SK-N-SH (cell line): ENCODE measurements at regions not wholly inside any gene's neighbourhood (a gene's known extent, or its start where the extent isn't known, plus 50 kb on each side); places are given as distances from the start of the nearest gene placed in this dataset.
"Not testable (repeated sequence)": the region's sequence is repeated elsewhere in the genome, so short reads cannot be mapped to it uniquely, and the experiment has no call there.

Experiments used
- CTCF ChIA-PET: fragments of 300-600, 350-600 bp; formaldehyde crosslinking; extraction: SDS; loops from one replicate; lab custom pipeline; 2021; lab: Yijun Ruan, JAX
- POLR2A ChIA-PET: fragments of 350-600 bp; sonication (Branson Sonifier 250); formaldehyde crosslinking; extraction: SDS; loops from one replicate; lab custom pipeline; 2020; ENCODE audit warnings: antibody characterized with exemption, inconsistent platforms; lab: Yijun Ruan, JAX
- DNase-seq: peaks from one replicate; pipeline ENCODE4 v3.0.0; 2012
- H2AFZ ChIP-seq: fragments of 200-600 bp; sonication (generic); 2 replicates; pipeline ENCODE4 v1.8.1; 2016; ENCODE audit warnings: antibody characterized with exemption, mild to moderate bottlenecking, low read depth
- H3F3A ChIP-seq: fragments of 200-600 bp; sonication (generic); replicated peaks from 2 replicates; pipeline ENCODE3; 2016; ENCODE audit warnings: antibody characterized with exemption, mild to moderate bottlenecking; ENCODE audit not compliant: insufficient read depth
- H3K27ac ChIP-seq, 2 experiments: fragments of 200-500 bp in 1 of 2; fragments of 200-600 bp in 1 of 2; sonication (Bioruptor generic) in 1 of 2; sonication (generic), shearing (Covaris generic) in 1 of 2; 2 replicates each; pipeline versions ENCODE4 v1.5.1 to v1.6.1; 2014 to 2016; ENCODE audit warnings: low read depth in 2 of 2, inconsistent platforms in 1 of 2, low read length in 1 of 2, mild to moderate bottlenecking in 1 of 2, mixed read lengths in 1 of 2
- H3K27me3 ChIP-seq: fragments of 200-600 bp; sonication (generic), shearing (Covaris generic); 2 replicates; pipeline ENCODE4 v1.6.1; 2016; ENCODE audit warnings: mixed run types; ENCODE audit not compliant: insufficient read depth
- H3K36me3 ChIP-seq, 2 experiments: fragments of 200-500 bp in 1 of 2; fragments of 200-600 bp in 1 of 2; sonication (Bioruptor generic) in 1 of 2; sonication (generic) in 1 of 2; replicated peaks in 1 of 2; 2 replicates each; pipeline versions ENCODE3 to v1.5.1; 2014 to 2016; ENCODE audit warnings: low read length in 1 of 2, mild to moderate bottlenecking in 1 of 2; ENCODE audit not compliant: insufficient read depth in 2 of 2, control insufficient read depth in 1 of 2
- H3K4me1 ChIP-seq, 2 experiments: fragments of 200-500 bp in 1 of 2; fragments of 200-600 bp in 1 of 2; sonication (Bioruptor generic) in 1 of 2; sonication (generic), shearing (Covaris generic) in 1 of 2; 2 replicates each; pipeline versions ENCODE4 v1.5.1 to v1.6.1; 2014 to 2016; ENCODE audit warnings: low read depth in 1 of 2, low read length in 1 of 2, mixed run types in 1 of 2; ENCODE audit not compliant: insufficient read depth in 2 of 2, control insufficient read depth in 1 of 2
- H3K4me2 ChIP-seq: fragments of 200-600 bp; sonication (generic), shearing (Covaris generic); 2 replicates; pipeline ENCODE4 v1.6.1; 2017; ENCODE audit warnings: mixed run types
- H3K4me3 ChIP-seq, 2 experiments: fragments of 200-500 bp in 1 of 2; fragments of 200-600 bp in 1 of 2; sonication (Bioruptor generic) in 1 of 2; sonication (generic), shearing (Covaris generic) in 1 of 2; 2 replicates each; pipeline versions ENCODE4 v1.5.1 to v1.8.1; 2014 to 2016; ENCODE audit warnings: low read depth in 2 of 2, inconsistent platforms in 1 of 2, low read length in 1 of 2, mild to moderate bottlenecking in 1 of 2, mixed read lengths in 1 of 2, moderate library complexity in 1 of 2
- H3K79me2 ChIP-seq: fragments of 200-600 bp; sonication (generic); 2 replicates; pipeline ENCODE4 v1.8.1; 2017; ENCODE audit warnings: mild to moderate bottlenecking; ENCODE audit not compliant: insufficient read depth
- H3K9ac ChIP-seq: fragments of 200-600 bp; sonication (generic); 2 replicates; pipeline ENCODE4 v1.6.1; 2017; ENCODE audit warnings: mixed run types
- H3K9me2 ChIP-seq: fragments of 200-600 bp; sonication (generic); 2 replicates; pipeline ENCODE4 v1.6.1; 2017; ENCODE audit warnings: mixed run types
- H3K9me3 ChIP-seq: fragments of 200-600 bp; sonication (generic); 2 replicates; pipeline ENCODE4 v1.6.1; 2017; ENCODE audit warnings: mixed run types, mild to moderate bottlenecking, moderate library complexity
- H4K20me1 ChIP-seq: fragments of 200-600 bp; sonication (generic); 2 replicates; pipeline ENCODE4 v1.6.1; 2017; ENCODE audit warnings: mild to moderate bottlenecking, mixed run types; ENCODE audit not compliant: insufficient read depth
- ELF1 ChIP-seq: IDR thresholded peaks from 2 replicates; pipeline ENCODE4 v1.4.0; 2012
- EP300 ChIP-seq, 2 experiments: IDR thresholded peaks; 2 replicates each; pipeline versions ENCODE4 v1.4.0 to v1.6.1; 2012; ENCODE audit warnings: borderline replicate concordance in 1 of 2, low read depth in 1 of 2, low read length in 1 of 2
- FOXJ3 ChIP-seq: sonication (generic); formaldehyde crosslinking; IDR thresholded peaks from 2 replicates; pipeline ENCODE4 v1.5.1; 2020; ENCODE audit warnings: mild to moderate bottlenecking, missing genetic modification reagents
- GABPA ChIP-seq: IDR thresholded peaks from 2 replicates; pipeline ENCODE4 v1.4.0; 2012; ENCODE audit warnings: low read depth, mild to moderate bottlenecking
- MAX ChIP-seq: IDR thresholded peaks from 2 replicates; pipeline ENCODE4 v1.4.0; 2012; ENCODE audit warnings: low read depth
- MXI1 ChIP-seq: IDR thresholded peaks from 2 replicates; pipeline ENCODE4 v1.6.1; 2012; ENCODE audit warnings: mild to moderate bottlenecking, low read depth, low read length, improper control_type of control experiment
- NFIC ChIP-seq: IDR thresholded peaks from 2 replicates; pipeline ENCODE4 v1.4.0; 2012; ENCODE audit warnings: borderline replicate concordance
- NRF1 ChIP-seq: IDR thresholded peaks from 2 replicates; pipeline ENCODE4 v1.6.1; 2012; ENCODE audit warnings: low read depth, mild to moderate bottlenecking, low read length
- PBX3 ChIP-seq: IDR thresholded peaks from 2 replicates; pipeline ENCODE4; 2012
- RCOR1 ChIP-seq: fragments of 150-350 bp; IDR thresholded peaks from 2 replicates; pipeline ENCODE4 v1.6.1; 2017; ENCODE audit warnings: antibody characterized with exemption, low read length
- RXRA ChIP-seq: IDR thresholded peaks from 2 replicates; pipeline ENCODE4 v1.4.0; 2012; ENCODE audit warnings: low read depth, mild to moderate bottlenecking, borderline replicate concordance
- SIN3A ChIP-seq: IDR thresholded peaks from 2 replicates; pipeline ENCODE4 v1.6.1; 2012; ENCODE audit warnings: low read depth, mild to moderate bottlenecking, low read length, moderate library complexity, borderline replicate concordance
- SMC3 ChIP-seq: IDR thresholded peaks from 2 replicates; pipeline ENCODE4 v1.6.1; 2012; ENCODE audit warnings: low read depth, low read length, improper control_type of control experiment
- TAF1 ChIP-seq: IDR thresholded peaks from 2 replicates; pipeline ENCODE4 v1.6.1; 2012; ENCODE audit warnings: low read depth, mild to moderate bottlenecking, low read length, moderate library complexity, borderline replicate concordance
- TCF12 ChIP-seq: IDR thresholded peaks from 2 replicates; pipeline ENCODE4 v1.4.0; 2012
- TEAD4 ChIP-seq: IDR thresholded peaks from 2 replicates; pipeline ENCODE4 v1.4.0; 2012; ENCODE audit warnings: mild to moderate bottlenecking, borderline replicate concordance; ENCODE audit not compliant: insufficient read depth
- USF1 ChIP-seq: IDR thresholded peaks from 2 replicates; pipeline ENCODE4 v1.4.0; 2012; ENCODE audit warnings: low read depth, borderline replicate concordance
- USF2 ChIP-seq: fragments of 150-350 bp; IDR thresholded peaks from 2 replicates; pipeline ENCODE4 v1.6.1; 2017; ENCODE audit warnings: antibody characterized with exemption, low read length, low read depth, borderline replicate concordance
- WGBS: methylation state at CpG from one replicate; pipeline ENCODE4 v1.1.6; 2017; ENCODE audit warnings: low lambda C conversion rate; 5-methylcytosine and 5-hydroxymethylcytosine counted together

GRCh38 chr14:61610900-61611299 is 84.4 kb upstream of the HIF1A start:
- no peak overlapping the region for H3K9ac ChIP-seq
- no peaks in the 10 kb centered on the region for H3K79me2 ChIP-seq
- H2AFZ ChIP-seq = no peak overlapping the region
- ChIA-PET POLR2A (no interaction called here), CTCF (interaction anchor here (1.0 to 3.9 kb wide), 3 partner anchors 10 to 135 kb away, joined by 3 to 18 read pairs (median 3); no protein-coding TSS in a partner anchor)
- no peaks in the 10 kb centered on the region for H3K36me3 ChIP-seq
- no peak for DNase-seq
- no peaks in the 10 kb centered on the region for H3K9me3 ChIP-seq
- H3K4me2 ChIP-seq = no peak overlapping the region
- no peaks in the 10 kb centered on the region for H3K9me2 ChIP-seq
- TF ChIP-seq EP300 (IDR thresholded peaks at IDR 0.05; ENCODE audit: borderline replicate concordance in 1 of 2, low read depth in 1 of 2, low read length in 1 of 2) (peak in 1 of 2 experiments; percentile 60; a peak in 1 of 4 replicates), SMC3 (no peak), NFIC (no peak), USF1 (no peak), SIN3A (peak; percentile 42; the same call in 1 of the 2 replicates), TCF12 (peak; percentile 42; the same call in 1 of the 2 replicates)
- H3K27ac ChIP-seq = peak overlapping the region in 1 of 2 experiments; percentile 99; a peak in 2 of 4 replicates
- H3K4me1 ChIP-seq = peaks cover 19 to 50% of the 10 kb centered on the region in 2 experiments
- H3K4me3 ChIP-seq = no peak overlapping the region
- H3F3A ChIP-seq = peaks cover 11% of the 10 kb centered on the region
- H4K20me1 ChIP-seq = no peaks in the 10 kb centered on the region
- WGBS = 85% methylated on average over 2 of the region's 2 CpGs
- no peaks in the 10 kb centered on the region for H3K27me3 ChIP-seq

GRCh38 chr14:61611880-61612630 is 83.3 kb upstream of the HIF1A start:
- Histone ChIP-seq H3K79me2 (no peaks in the 10 kb centered on the region), H3F3A (peaks cover 20% of the 10 kb centered on the region), H4K20me1 (no peaks in the 10 kb centered on the region), H3K27ac (no peak overlapping the region; a peak in 1 of 4 replicates), H3K4me2 (no peak overlapping the region), H3K27me3 (no peaks in the 10 kb centered on the region), H3K4me1 (peaks cover 26 to 47% of the 10 kb centered on the region in 2 experiments), H3K4me3 (no peak overlapping the region), H3K9ac (no peak overlapping the region), H3K9me3 (no peaks in the 10 kb centered on the region), H3K36me3 (no peaks in the 10 kb centered on the region), H3K9me2 (no peaks in the 10 kb centered on the region), H2AFZ (no peak overlapping the region)
- no peak for DNase-seq
- ChIA-PET CTCF (interaction anchor here (1.0 to 1.5 kb wide), 3 partner anchors 9 to 514 kb away, joined by 3 read pairs; no protein-coding TSS in a partner anchor), POLR2A (no interaction called here)
- WGBS = 88% methylated on average over 2 of the region's 2 CpGs
- TF ChIP-seq NRF1 = no peak
- TF ChIP-seq PBX3 = no peak
- no peak for TF ChIP-seq MAX
- no peak for TF ChIP-seq SIN3A
- no peak for TF ChIP-seq SMC3
- no peak for TF ChIP-seq FOXJ3 (CRISPR knock-in tag)
- no peak for TF ChIP-seq TEAD4
- TF ChIP-seq USF2 = no peak
- no peak for TF ChIP-seq MXI1
- no peak for TF ChIP-seq RCOR1
- TF ChIP-seq TCF12 = no peak
- TF ChIP-seq ELF1 = no peak
- no peak for TF ChIP-seq TAF1
- no peak for TF ChIP-seq NFIC
- no peak for TF ChIP-seq RXRA
- no peak for TF ChIP-seq GABPA
- no peak for TF ChIP-seq EP300 (IDR thresholded peaks at IDR 0.05; ENCODE audit: borderline replicate concordance in 1 of 2, low read depth in 1 of 2, low read length in 1 of 2)

- H3K27ac ChIP-seq, H3K4me3 ChIP-seq, POLR2A ChIA-PET, H3K27me3 ChIP-seq, H3K4me2 ChIP-seq, H4K20me1 ChIP-seq, H3K79me2 ChIP-seq, H3K9me2 ChIP-seq, H2AFZ ChIP-seq, H3K9me3 ChIP-seq, CTCF ChIA-PET, H3K9ac ChIP-seq, H3K36me3 ChIP-seq, DNase-seq: not testable (repeated sequence)
- WGBS = 100% methylated on average over 4 of the region's 4 CpGs
- Histone ChIP-seq H3K4me1 (peaks cover 26 to 38% of the 10 kb centered on the region in 2 experiments), H3F3A (peaks cover 20% of the 10 kb centered on the region)
These were observed 82.3 kb upstream of the HIF1A start for GRCh38 chr14:61613006-61613405.
